ENCODE measurements at regions not wholly inside any gene's neighbourhood (a gene's known extent, or its start where the extent isn't known, plus 50 kb on each side); places are given as distances from the start of the nearest gene placed in this dataset.

DNA sequence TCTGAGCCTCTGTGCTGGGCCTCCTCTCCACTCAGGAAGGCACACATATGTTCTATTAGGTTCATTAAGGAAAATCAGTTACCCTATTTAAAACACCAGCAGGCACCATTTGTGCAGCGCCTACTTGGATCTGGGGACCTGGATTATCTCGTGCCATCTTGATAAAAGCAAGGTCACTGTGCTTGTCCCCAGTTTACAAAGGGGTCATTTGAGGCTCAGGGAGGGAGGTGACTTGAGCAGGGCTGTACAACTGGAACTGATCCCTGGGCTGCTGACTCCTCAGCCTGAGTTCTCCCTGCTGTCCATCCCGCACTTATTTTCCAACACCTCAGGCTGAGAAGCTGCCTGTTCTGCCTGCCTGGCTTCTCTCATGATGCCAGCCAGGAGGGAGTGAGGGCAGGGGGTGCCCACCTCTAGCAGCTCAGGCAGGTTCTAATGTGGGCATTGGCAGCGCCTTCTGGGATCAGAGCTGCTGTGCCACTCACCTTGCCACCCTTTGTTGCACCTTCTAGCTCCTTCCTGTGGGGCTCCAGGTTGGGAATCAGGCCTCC is 120.3 kb downstream of the GLI2 start:
- TF ChIP-seq POLR2A (IDR thresholded peaks at IDR 0.05; ENCODE audit: extremely low read depth, insufficient read length) (no peak), MYC (IDR thresholded peaks at IDR 0.05; ENCODE audit: low read depth, low read length) (no peak)
- TF ChIP-seq, protein P1, sequence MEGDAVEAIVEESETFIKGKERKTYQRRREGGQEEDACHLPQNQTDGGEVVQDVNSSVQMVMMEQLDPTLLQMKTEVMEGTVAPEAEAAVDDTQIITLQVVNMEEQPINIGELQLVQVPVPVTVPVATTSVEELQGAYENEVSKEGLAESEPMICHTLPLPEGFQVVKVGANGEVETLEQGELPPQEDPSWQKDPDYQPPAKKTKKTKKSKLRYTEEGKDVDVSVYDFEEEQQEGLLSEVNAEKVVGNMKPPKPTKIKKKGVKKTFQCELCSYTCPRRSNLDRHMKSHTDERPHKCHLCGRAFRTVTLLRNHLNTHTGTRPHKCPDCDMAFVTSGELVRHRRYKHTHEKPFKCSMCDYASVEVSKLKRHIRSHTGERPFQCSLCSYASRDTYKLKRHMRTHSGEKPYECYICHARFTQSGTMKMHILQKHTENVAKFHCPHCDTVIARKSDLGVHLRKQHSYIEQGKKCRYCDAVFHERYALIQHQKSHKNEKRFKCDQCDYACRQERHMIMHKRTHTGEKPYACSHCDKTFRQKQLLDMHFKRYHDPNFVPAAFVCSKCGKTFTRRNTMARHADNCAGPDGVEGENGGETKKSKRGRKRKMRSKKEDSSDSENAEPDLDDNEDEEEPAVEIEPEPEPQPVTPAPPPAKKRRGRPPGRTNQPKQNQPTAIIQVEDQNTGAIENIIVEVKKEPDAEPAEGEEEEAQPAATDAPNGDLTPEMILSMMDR (IDR thresholded peaks at IDR 0.05; ENCODE audit: low read depth, low read length), result no peak
- TF ChIP-seq, protein P2, sequence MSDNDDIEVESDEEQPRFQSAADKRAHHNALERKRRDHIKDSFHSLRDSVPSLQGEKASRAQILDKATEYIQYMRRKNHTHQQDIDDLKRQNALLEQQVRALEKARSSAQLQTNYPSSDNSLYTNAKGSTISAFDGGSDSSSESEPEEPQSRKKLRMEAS (IDR thresholded peaks at IDR 0.05; ENCODE audit: low read depth, low read length), result no peak

Data from NB4 (cell line).